GM21717 (cell line): ENCODE measurements at regions not wholly inside any gene's neighbourhood (a gene's known extent, or its start where the extent isn't known, plus 50 kb on each side); places are given as distances from the start of the nearest gene placed in this dataset.
"Not testable (repeated sequence)": the region's sequence is repeated elsewhere in the genome, so short reads cannot be mapped to it uniquely, and the experiment has no call there.

Experiments used
- ATAC-seq: cut with Tn5 transposase; IDR thresholded peaks from one replicate; pipeline ENCODE4 v1.9.1; 2021; ENCODE audit warnings: mild to moderate bottlenecking, moderate library complexity; ENCODE audit not compliant: unreplicated experiment

GRCh38 chr7:10720042-10720441 lies 253.6 kb upstream of the PHF14 start:
- no peak for ATAC-seq

GRCh38 chr7:10721289-10721688 lies 252.4 kb upstream of the PHF14 start:
- ATAC-seq = no peak

GRCh38 chr7:10723832-10724231 lies 249.8 kb upstream of the PHF14 start:
- ATAC-seq = no peak

- no peak for ATAC-seq
These were observed 249.2 kb upstream of the PHF14 start for GRCh38 chr7:10724449-10724848.

GRCh38 chr7:10727636-10728035 lies 246.0 kb upstream of the PHF14 start:
- ATAC-seq = no peak

GRCh38 chr7:10731253-10731773 lies 242.4 kb upstream of the PHF14 start:
- no peak for ATAC-seq

- ATAC-seq = no peak
These were observed 239.9 kb upstream of the PHF14 start for GRCh38 chr7:10733747-10734146.

GRCh38 chr7:10734595-10734994 lies 239.1 kb upstream of the PHF14 start:
- ATAC-seq = no peak

- no peak for ATAC-seq
These were observed 234.3 kb upstream of the PHF14 start for GRCh38 chr7:10739401-10739800.

GRCh38 chr7:10740805-10741204 lies 232.9 kb upstream of the PHF14 start:
- ATAC-seq = no peak

GRCh38 chr7:10756981-10757380 lies 216.7 kb upstream of the PHF14 start:
- no peak for ATAC-seq

- ATAC-seq = no peak
These were observed 214.6 kb upstream of the PHF14 start for GRCh38 chr7:10759120-10759519.

GRCh38 chr7:10767771-10768170 lies 205.9 kb upstream of the PHF14 start:
- no peak for ATAC-seq

GRCh38 chr7:10770176-10770575 lies 203.5 kb upstream of the PHF14 start:
- no peak for ATAC-seq

- no peak for ATAC-seq
These were observed 200.2 kb upstream of the PHF14 start for GRCh38 chr7:10773430-10773829.

- ATAC-seq = no peak
These were observed 193.9 kb upstream of the PHF14 start for GRCh38 chr7:10779465-10780399.

- ATAC-seq = no peak
These were observed 193.3 kb upstream of the PHF14 start for GRCh38 chr7:10780400-10780747.

GRCh38 chr7:10786976-10787375 lies 186.7 kb upstream of the PHF14 start:
- ATAC-seq = not testable (repeated sequence)

GRCh38 chr7:10789170-10789569 lies 184.5 kb upstream of the PHF14 start:
- no peak for ATAC-seq

GRCh38 chr7:10790910-10791309 lies 182.8 kb upstream of the PHF14 start:
- no peak for ATAC-seq

GRCh38 chr7:10793995-10794775 lies 179.5 kb upstream of the PHF14 start:
- no peak for ATAC-seq

GRCh38 chr7:10797157-10797556 lies 176.5 kb upstream of the PHF14 start:
- no peak for ATAC-seq
